T-cell (primary cell): ENCODE measurements at regions not wholly inside any gene's neighbourhood (a gene's known extent, or its start where the extent isn't known, plus 50 kb on each side); places are given as distances from the start of the nearest gene placed in this dataset.

Source experiments
- ATAC-seq, 4 experiments: fragments of 200-7000 bp in 3 of 4; fragments of 150-1000 bp in 1 of 4; cut with Tn5 transposase; replicated peaks in 1 of 4; 1 replicate in 3 of 4; 2 replicates in 1 of 4; pipeline ENCODE4 v1.10.0; 2021; ENCODE audit warnings: moderate library complexity in 3 of 4, mild to moderate bottlenecking in 2 of 4, moderate number of reproducible peaks in 1 of 4
- CTCF ChIA-PET, 2 donors: fragments of 300-600 bp; sonication (Branson Sonifier 250); formaldehyde crosslinking; loops; one replicate each; lab custom pipeline; 2022; ENCODE audit warnings: antibody characterized with exemption in 2 of 2; lab: Charles Lee
- POLR2A ChIA-PET, 2 donors: fragments of 300-600 bp; sonication (Branson Sonifier 250); formaldehyde crosslinking; loops; one replicate each; lab custom pipeline; 2022; ENCODE audit warnings: antibody characterized with exemption in 2 of 2; lab: Charles Lee
- DNase-seq, 35 experiments: peaks; one replicate each; pipeline versions ENCODE4 v3.0.0 to v3.0.0-alpha.2; 2013 to 2023
- H3K27ac ChIP-seq: one replicate; pipeline ENCODE4 v1.5.1; 2013; ENCODE audit warnings: low read length
- H3K27me3 ChIP-seq, 2 experiments: replicated peaks in 1 of 2; 1 replicate in 1 of 2; 2 replicates in 1 of 2; pipeline versions ENCODE4 v1.6.1 to v1.7.0; 2013; ENCODE audit warnings: low read length in 1 of 2, mixed read lengths in 1 of 2; ENCODE audit not compliant: control insufficient read depth in 2 of 2, insufficient read depth in 2 of 2; ENCODE audit errors: extremely low read depth in 1 of 2
- H3K36me3 ChIP-seq, 2 donors: 1 replicate in 1 of 2; 2 replicates in 1 of 2; pipeline versions ENCODE4 v1.6.1 to v1.7.0; 2013; ENCODE audit warnings: low read length in 1 of 2; ENCODE audit not compliant: control insufficient read depth in 2 of 2, insufficient read depth in 1 of 2; ENCODE audit errors: extremely low read depth in 1 of 2
- H3K4me1 ChIP-seq, 2 experiments: 1 replicate in 1 of 2; 2 replicates in 1 of 2; pipeline versions ENCODE4 v1.6.1 to v1.7.0; 2013; ENCODE audit warnings: low read length in 2 of 2, mixed read lengths in 1 of 2; ENCODE audit not compliant: insufficient read depth in 2 of 2, control insufficient read depth in 1 of 2; ENCODE audit errors: extremely low read depth in 1 of 2
- H3K4me3 ChIP-seq, 2 donors: 1 replicate in 1 of 2; 2 replicates in 1 of 2; pipeline versions ENCODE4 v1.5.1 to v1.7.0; 2013; ENCODE audit warnings: mild to moderate bottlenecking in 2 of 2, low read length in 1 of 2, moderate library complexity in 1 of 2; ENCODE audit not compliant: control insufficient read depth in 1 of 2; ENCODE audit errors: extremely low read depth in 1 of 2
- H3K9me3 ChIP-seq: 2 replicates; pipeline ENCODE4 v1.7.0; 2013
- H3K27ac Mint-ChIP-seq, 2 donors: one replicate each; pipeline ENCODE4 v1.8.0; 2020 to 2021; ENCODE audit warnings: mild to moderate bottlenecking in 2 of 2, mixed read lengths in 2 of 2
- H3K27me3 Mint-ChIP-seq, 2 donors: one replicate each; pipeline ENCODE4 v1.8.0; 2021 to 2022; ENCODE audit warnings: mixed read lengths in 2 of 2
- H3K36me3 Mint-ChIP-seq: one replicate; pipeline ENCODE4 v1.8.0; 2021; ENCODE audit warnings: mixed read lengths
- H3K4me1 Mint-ChIP-seq, 3 donors: one replicate each; pipeline ENCODE4 v1.8.0; 2020 to 2022; ENCODE audit warnings: mixed read lengths in 3 of 3, mild to moderate bottlenecking in 1 of 3
- H3K4me3 Mint-ChIP-seq, 3 donors: one replicate each; pipeline ENCODE4 v1.8.0; 2020 to 2022; ENCODE audit warnings: mild to moderate bottlenecking in 3 of 3, mixed read lengths in 3 of 3, moderate library complexity in 3 of 3
- H3K9me3 Mint-ChIP-seq, 3 donors: one replicate each; pipeline ENCODE4 v1.8.0; 2020 to 2022; ENCODE audit warnings: mixed read lengths in 3 of 3
- WGBS: methylation state at CpG from one replicate; pipeline ENCODE4 v1.1.5; 2013; ENCODE audit warnings: missing lambda C conversion rate; ENCODE audit not compliant: insufficient coverage; 5-methylcytosine and 5-hydroxymethylcytosine counted together

DNA sequence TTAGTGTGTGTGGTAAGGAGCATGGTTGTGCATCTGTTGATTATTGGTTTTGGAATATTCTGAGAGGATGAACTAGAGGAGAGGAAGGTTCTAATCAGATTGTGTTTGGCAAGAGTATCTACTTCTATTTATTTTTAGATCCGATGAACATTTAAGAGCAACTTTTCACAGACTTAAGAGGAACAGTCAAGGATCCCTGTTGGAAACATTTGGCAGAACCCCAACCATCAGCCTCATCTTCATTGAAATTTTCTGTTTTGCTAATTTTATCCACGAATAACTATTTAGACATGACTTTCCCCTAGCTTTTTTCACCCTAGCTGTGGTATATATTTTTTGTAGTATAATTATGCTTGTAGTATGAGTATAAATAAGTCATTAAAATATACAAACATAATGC is 868.5 kb downstream of the MAT2B start:
- Histone ChIP-seq H3K4me1 (no peaks in the 10 kb centered on the region), H3K27me3 (no peaks in the 10 kb centered on the region), H3K4me3 (no peak overlapping the region), H3K9me3 (no peaks in the 10 kb centered on the region), H3K27ac (no peak overlapping the region), H3K36me3 (no peaks in the 10 kb centered on the region)
- no peak for ATAC-seq
- peaks cover 4 to 10% (median 8%) of the 10 kb centered on the region in 3 donors for H3K9me3 Mint-ChIP-seq
- H3K4me3 Mint-ChIP-seq: no peak overlapping the region
- ChIA-PET CTCF (no interaction called here), POLR2A (no interaction called here)
- H3K36me3 Mint-ChIP-seq: no peaks in the 10 kb centered on the region
- H3K27ac Mint-ChIP-seq: no peak overlapping the region
- no peaks in the 10 kb centered on the region for H3K27me3 Mint-ChIP-seq
- no peak for DNase-seq
- no peaks in the 10 kb centered on the region for H3K4me1 Mint-ChIP-seq
- no CpG with 5 or more reads among the region's 2 CpGs for WGBS

DNA sequence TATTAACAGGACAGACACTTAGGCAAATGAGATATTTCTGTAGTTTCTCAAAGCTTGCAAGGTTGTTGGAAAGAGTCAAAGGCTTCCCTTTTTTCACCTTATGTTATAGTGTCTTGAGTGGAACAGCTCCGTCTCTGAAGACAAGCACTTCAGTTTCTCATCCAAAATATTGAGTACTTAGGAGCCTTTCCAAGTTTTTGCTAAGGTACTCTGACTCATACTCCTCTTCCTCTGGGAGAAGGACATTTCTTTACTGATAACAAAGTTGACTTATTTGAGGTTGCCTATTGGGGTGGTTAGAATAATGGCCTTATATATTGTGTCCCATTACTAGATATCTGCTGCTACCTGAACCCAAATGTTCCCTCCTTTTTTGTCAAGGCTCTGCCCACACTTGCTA is 869.6 kb downstream of the MAT2B start:
- CTCF ChIA-PET: no interaction called here
- Histone ChIP-seq H3K4me1 (no peaks in the 10 kb centered on the region), H3K4me3 (no peak overlapping the region), H3K9me3 (no peaks in the 10 kb centered on the region), H3K27me3 (no peaks in the 10 kb centered on the region), H3K27ac (no peak overlapping the region), H3K36me3 (no peaks in the 10 kb centered on the region)
- Mint-ChIP-seq H3K27me3 (no peaks in the 10 kb centered on the region), H3K27ac (no peak overlapping the region), H3K4me3 (no peak overlapping the region), H3K4me1 (no peaks in the 10 kb centered on the region), H3K36me3 (no peaks in the 10 kb centered on the region), H3K9me3 (peaks cover 4 to 16% (median 8%) of the 10 kb centered on the region in 3 donors)
- ATAC-seq (no peak), DNase-seq (no peak)
- POLR2A ChIA-PET: no interaction called here
- WGBS: no CpG with 5 or more reads among the region's 1 CpG

DNA sequence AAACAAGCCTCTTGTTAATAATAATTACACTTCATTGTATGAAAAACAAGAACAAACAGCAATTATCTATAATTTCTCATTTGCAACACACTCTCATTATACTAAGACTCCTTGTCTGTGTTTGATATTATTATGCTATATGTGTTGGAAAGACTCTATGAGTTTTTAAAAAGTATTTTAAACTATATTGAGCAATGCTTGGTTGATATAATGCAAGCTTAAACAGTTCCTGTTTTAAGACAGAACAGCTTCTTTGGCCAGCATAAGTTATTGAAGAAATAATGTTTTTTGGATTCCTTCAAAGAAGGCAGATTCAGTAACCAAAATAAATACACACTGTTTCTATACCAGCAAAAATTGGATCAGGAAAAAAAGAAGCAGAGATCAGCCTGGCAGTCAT is 871.4 kb downstream of the MAT2B start:
- ATAC-seq: no peak

DNA sequence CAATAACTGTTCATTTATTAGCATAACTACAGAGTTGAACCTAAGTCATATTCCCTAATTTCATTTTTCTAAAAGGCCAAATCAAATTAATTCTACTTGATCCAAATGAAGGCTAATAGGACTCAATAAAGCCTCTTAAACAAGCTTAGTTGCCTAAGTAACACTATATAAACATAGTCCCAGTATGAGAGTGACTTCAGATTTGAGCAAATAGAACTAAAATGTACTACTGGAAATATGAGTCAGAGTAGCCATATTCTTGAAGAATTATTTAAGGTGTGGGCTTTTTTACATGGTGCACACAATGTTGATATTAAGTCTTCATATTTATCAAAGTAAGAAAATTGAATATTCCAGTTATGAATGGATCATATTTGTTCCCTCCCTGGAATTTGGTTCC is 872.3 kb downstream of the MAT2B start:
- Histone ChIP-seq H3K27ac (no peak overlapping the region), H3K4me1 (no peaks in the 10 kb centered on the region), H3K4me3 (no peak overlapping the region), H3K27me3 (no peaks in the 10 kb centered on the region), H3K9me3 (no peaks in the 10 kb centered on the region), H3K36me3 (no peaks in the 10 kb centered on the region)
- no peak overlapping the region for H3K4me3 Mint-ChIP-seq
- H3K27ac Mint-ChIP-seq: no peak overlapping the region
- CTCF ChIA-PET: no interaction called here
- H3K36me3 Mint-ChIP-seq: no peaks in the 10 kb centered on the region
- POLR2A ChIA-PET: no interaction called here
- no peaks in the 10 kb centered on the region for H3K4me1 Mint-ChIP-seq
- no peaks in the 10 kb centered on the region for H3K27me3 Mint-ChIP-seq
- ATAC-seq (no peak), DNase-seq (no peak)
- H3K9me3 Mint-ChIP-seq: peaks cover 6 to 16% (median 14%) of the 10 kb centered on the region in 3 donors

More for the DNA sequence above, 871.4 kb downstream of the MAT2B start:
- no peak overlapping the region for H3K27ac Mint-ChIP-seq
- DNase-seq: no peak
- Histone ChIP-seq H3K27ac (no peak overlapping the region), H3K9me3 (no peaks in the 10 kb centered on the region), H3K27me3 (no peaks in the 10 kb centered on the region), H3K4me3 (no peak overlapping the region), H3K4me1 (no peaks in the 10 kb centered on the region), H3K36me3 (no peaks in the 10 kb centered on the region)
- H3K4me3 Mint-ChIP-seq: no peak overlapping the region
- ChIA-PET CTCF (no interaction called here), POLR2A (no interaction called here)
- no peaks in the 10 kb centered on the region for H3K4me1 Mint-ChIP-seq
- H3K9me3 Mint-ChIP-seq: peaks cover 4 to 16% (median 14%) of the 10 kb centered on the region in 3 donors
- H3K27me3 Mint-ChIP-seq: no peaks in the 10 kb centered on the region
- no peaks in the 10 kb centered on the region for H3K36me3 Mint-ChIP-seq

DNA sequence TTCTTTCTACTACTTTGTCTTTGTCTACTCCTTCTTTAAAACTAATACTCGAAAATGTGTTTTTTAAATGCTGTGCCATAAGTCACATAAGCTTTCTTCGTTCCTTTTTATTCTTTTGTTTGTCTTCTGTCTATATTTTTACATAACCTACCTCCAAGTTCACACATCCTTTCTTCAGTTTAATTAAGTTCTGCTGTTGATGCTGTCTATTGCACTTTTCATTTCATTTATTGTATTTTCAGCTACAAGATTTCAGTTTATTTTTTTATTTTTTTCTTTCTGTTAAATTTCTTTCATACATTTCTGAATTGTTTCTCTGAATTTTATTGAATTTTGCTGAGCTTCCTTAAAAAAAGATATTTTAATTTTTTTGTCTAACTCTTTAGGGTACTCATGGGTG is 878.2 kb downstream of the MAT2B start:
- Histone ChIP-seq H3K9me3 (peaks cover 4% of the 10 kb centered on the region), H3K4me1 (no peaks in the 10 kb centered on the region), H3K27ac (no peak overlapping the region), H3K36me3 (no peaks in the 10 kb centered on the region), H3K27me3 (no peaks in the 10 kb centered on the region), H3K4me3 (no peak overlapping the region)
- H3K36me3 Mint-ChIP-seq: no peaks in the 10 kb centered on the region
- no peaks in the 10 kb centered on the region for H3K4me1 Mint-ChIP-seq
- ChIA-PET CTCF (interaction anchor here in 1 of 2 donors (0.6 kb wide), 2 partner anchors 19 to 46 kb away, joined by 3 to 6 read pairs; no protein-coding TSS in a partner anchor), POLR2A (no interaction called here)
- peaks cover 10 to 25% (median 10%) of the 10 kb centered on the region in 3 donors for H3K9me3 Mint-ChIP-seq
- ATAC-seq (no peak), DNase-seq (no peak)
- no peak overlapping the region for H3K27ac Mint-ChIP-seq
- no CpG with 5 or more reads among the region's 2 CpGs for WGBS
- H3K27me3 Mint-ChIP-seq: no peaks in the 10 kb centered on the region
- H3K4me3 Mint-ChIP-seq: no peak overlapping the region

DNA sequence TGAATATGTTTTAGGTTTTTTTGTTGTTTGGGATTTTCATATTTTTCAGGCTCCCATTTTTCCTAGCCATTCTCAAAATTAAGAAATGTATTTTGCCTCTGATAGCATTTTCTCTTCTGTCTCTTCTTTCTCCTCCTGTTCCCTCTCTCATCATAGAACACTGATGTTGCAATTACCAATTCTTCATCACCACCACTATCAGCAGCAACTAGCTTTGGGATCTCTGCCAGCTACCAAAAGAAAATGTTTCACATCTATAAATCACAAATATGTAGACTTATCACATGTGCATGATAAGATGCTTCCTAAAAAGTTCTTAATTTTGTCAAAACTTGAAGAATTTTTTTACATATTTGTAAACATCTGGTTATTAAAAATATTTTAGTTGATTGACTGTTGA is 887.1 kb downstream of the MAT2B start:
- no peaks in the 10 kb centered on the region for H3K27me3 Mint-ChIP-seq
- no peak for DNase-seq
- no peak overlapping the region for H3K27ac Mint-ChIP-seq
- Histone ChIP-seq H3K4me3 (no peak overlapping the region), H3K4me1 (no peaks in the 10 kb centered on the region), H3K36me3 (no peaks in the 10 kb centered on the region), H3K9me3 (no peaks in the 10 kb centered on the region), H3K27me3 (no peaks in the 10 kb centered on the region), H3K27ac (no peak overlapping the region)
- no peaks in the 10 kb centered on the region for H3K36me3 Mint-ChIP-seq
- POLR2A ChIA-PET: no interaction called here
- H3K9me3 Mint-ChIP-seq: peaks cover 4 to 9% (median 7%) of the 10 kb centered on the region in 3 donors
- no peak overlapping the region for H3K4me3 Mint-ChIP-seq
- H3K4me1 Mint-ChIP-seq: no peaks in the 10 kb centered on the region
- CTCF ChIA-PET: no interaction called here
- no peak for ATAC-seq

DNA sequence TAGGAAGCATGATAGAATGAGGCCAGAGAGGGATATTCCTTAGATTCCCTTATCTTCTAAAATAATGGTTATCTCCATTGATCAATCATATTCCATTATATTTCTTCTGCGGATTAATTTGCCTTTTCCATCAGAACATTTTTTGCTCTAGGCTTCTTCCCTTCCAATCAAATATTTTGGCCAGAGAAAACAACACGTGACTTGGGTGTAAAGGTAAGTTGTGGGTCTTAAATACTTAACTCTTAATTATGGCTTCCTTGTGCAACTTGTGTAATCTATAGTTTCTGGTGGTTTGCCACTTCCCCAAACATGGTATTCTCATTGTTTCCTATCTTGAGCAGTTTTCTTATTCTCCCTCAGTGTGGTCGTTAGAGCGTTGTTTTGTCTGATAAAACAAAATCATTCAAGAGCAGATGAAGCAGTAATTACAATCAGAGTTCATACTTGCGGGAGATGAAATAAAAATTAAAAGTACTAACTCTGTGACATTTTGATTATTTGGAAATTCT is 889.3 kb downstream of the MAT2B start:
- Histone ChIP-seq H3K9me3 (no peaks in the 10 kb centered on the region), H3K27me3 (no peaks in the 10 kb centered on the region), H3K4me1 (no peaks in the 10 kb centered on the region), H3K27ac (no peak overlapping the region), H3K4me3 (no peak overlapping the region), H3K36me3 (no peaks in the 10 kb centered on the region)
- no peak for ATAC-seq
- Mint-ChIP-seq H3K27ac (no peak overlapping the region), H3K4me3 (no peak overlapping the region), H3K9me3 (peaks cover 4 to 15% (median 11%) of the 10 kb centered on the region in 3 donors), H3K36me3 (no peaks in the 10 kb centered on the region), H3K4me1 (no peaks in the 10 kb centered on the region), H3K27me3 (no peaks in the 10 kb centered on the region)
- POLR2A ChIA-PET: no interaction called here
- WGBS: no CpG with 5 or more reads among the region's 5 CpGs
- no peak for DNase-seq
- CTCF ChIA-PET: no interaction called here
